HEK293T (cell line): ENCODE measurements at regions not wholly inside any gene's neighbourhood (a gene's known extent, or its start where the extent isn't known, plus 50 kb on each side); places are given as distances from the start of the nearest gene placed in this dataset.

Source experiments
- BHLHE40 ChIP-seq: fragments of 450-650 bp; IDR thresholded peaks from 2 replicates; pipeline ENCODE4 v1.6.1; 2016; ENCODE audit warnings: mild to moderate bottlenecking, moderate library complexity, borderline replicate concordance
- ELF4 ChIP-seq: fragments of 450-650 bp; IDR thresholded peaks from 2 replicates; pipeline ENCODE4 v1.6.1; 2017; ENCODE audit warnings: antibody characterized with exemption
- FOXA1 ChIP-seq: fragments of 450-650 bp; IDR thresholded peaks from 2 replicates; pipeline ENCODE4 v1.6.1; 2016; ENCODE audit warnings: mild to moderate bottlenecking
- NFRKB ChIP-seq: fragments of 450-650 bp; IDR thresholded peaks from 2 replicates; pipeline ENCODE4 v1.6.1; 2016; ENCODE audit warnings: mild to moderate bottlenecking, moderate library complexity
- SP1 ChIP-seq: fragments of 450-650 bp; IDR thresholded peaks from 2 replicates; pipeline ENCODE4 v1.6.1; 2017
- TARDBP ChIP-seq: fragments of 450-650 bp; IDR thresholded peaks from 2 replicates; pipeline ENCODE4 v1.6.1; 2016

DNA sequence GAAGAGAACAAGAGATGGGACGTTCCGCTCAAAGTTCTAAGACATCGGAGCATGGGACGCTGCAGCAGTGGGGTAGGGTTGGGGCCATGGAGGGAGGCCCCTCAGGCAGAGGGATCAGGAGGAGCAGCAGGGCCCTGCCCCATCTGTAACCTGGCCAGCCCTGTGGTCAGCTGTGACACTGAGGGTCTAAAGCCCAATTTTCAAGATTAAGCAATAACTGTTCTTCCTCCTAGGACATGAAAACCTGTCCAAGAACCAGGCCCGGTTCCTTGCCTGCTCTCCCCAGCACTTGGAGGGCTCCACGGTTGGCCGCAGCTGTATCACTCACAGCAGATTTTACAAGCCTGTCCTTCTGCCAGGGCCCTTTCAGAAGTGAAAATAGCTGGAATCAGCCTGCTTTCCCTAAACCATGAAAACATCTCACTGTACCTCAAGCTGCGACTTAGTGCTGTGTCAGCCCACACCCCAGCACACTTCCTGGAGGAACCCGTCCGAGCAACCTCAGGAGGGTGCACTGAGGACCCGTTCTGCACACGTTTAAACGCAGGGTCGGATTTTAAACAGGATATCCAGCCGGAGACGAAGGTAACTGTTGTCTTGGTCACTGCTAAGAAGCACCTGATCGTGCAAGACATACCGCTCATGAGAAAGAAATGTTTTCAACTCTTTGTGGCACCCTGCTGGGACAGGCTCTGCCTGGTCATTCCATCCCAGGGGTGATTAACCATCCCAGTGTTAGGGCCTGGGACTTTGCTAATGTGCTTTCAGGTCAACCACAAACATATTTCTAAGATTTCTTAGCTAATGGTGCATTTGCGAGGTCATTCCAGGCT lies 201.9 kb upstream of the DIO3 start:
- TF ChIP-seq ELF4: no peak
- TF ChIP-seq FOXA1: no peak
- TF ChIP-seq SP1: no peak
- no peak for TF ChIP-seq NFRKB
- no peak for TF ChIP-seq TARDBP
- TF ChIP-seq BHLHE40: no peak
